Right lobe of liver (tissue), 6 donors: ENCODE measurements at regions not wholly inside any gene's neighbourhood (a gene's known extent, or its start where the extent isn't known, plus 50 kb on each side); places are given as distances from the start of the nearest gene placed in this dataset.

Source experiments
- ATAC-seq, 4 donors: fragments of 200-7000 bp; cut with Tn5 transposase; one replicate each; pipeline ENCODE4 v1.9.1; 2020; ENCODE audit warnings: mild to moderate bottlenecking in 4 of 4, moderate library complexity in 4 of 4
- DNase-seq, 3 donors: peaks; one replicate each; pipeline ENCODE4 v3.0.0-alpha.2; 2020
- H3K27ac ChIP-seq, 3 donors: fragments of 200-600 bp; one replicate each; pipeline ENCODE4 v1.8.0; 2022
- H3K27me3 ChIP-seq, 2 donors: fragments of 200-600 bp; one replicate each; pipeline ENCODE4 v1.8.0; 2022
- H3K36me3 ChIP-seq, 4 donors: fragments of 200-600 bp; sonication (generic) in 1 of 4; one replicate each; pipeline versions ENCODE4 v1.5.1 to v1.8.0; 2017 to 2022; ENCODE audit warnings: control low read depth in 1 of 4
- H3K4me1 ChIP-seq, 4 donors: fragments of 200-600 bp; sonication (generic) in 1 of 4; one replicate each; pipeline versions ENCODE4 v1.5.1 to v1.8.0; 2017 to 2022; ENCODE audit warnings: control low read depth in 1 of 4
- H3K4me3 ChIP-seq, 3 donors: fragments of 200-600 bp; one replicate each; pipeline ENCODE4 v1.8.0; 2022
- H3K9me3 ChIP-seq, 4 donors: fragments of 200-600 bp; sonication (generic) in 1 of 4; one replicate each; pipeline versions ENCODE4 v1.5.1 to v1.8.0; 2017 to 2022; ENCODE audit warnings: control low read depth in 1 of 4
- CTCF ChIP-seq, 4 donors: fragments of 200-600 bp in 3 of 4; fragments of 450-650 bp in 1 of 4; IDR thresholded peaks; one replicate each; pipeline versions ENCODE4 v1.5.1 to v1.8.0; 2016 to 2022; ENCODE audit warnings: antibody characterized with exemption in 4 of 4, mild to moderate bottlenecking in 2 of 4
- POLR2A ChIP-seq: fragments of 450-650 bp; IDR thresholded peaks from one replicate; pipeline ENCODE4 v1.6.1; 2017; ENCODE audit warnings: antibody characterized with exemption, mild to moderate bottlenecking
- WGBS: methylation state at CpG from one replicate; pipeline ENCODE4 v1.1.6; 2018; ENCODE audit warnings: low coverage, low lambda C conversion rate; ENCODE audit not compliant: insufficient coverage; ENCODE audit errors: missing lambda C conversion rate; 5-methylcytosine and 5-hydroxymethylcytosine counted together
- intact Hi-C, 2 donors: fragments of 100-400 bp; cut with DNase I; formaldehyde crosslinking; loops; one replicate each; pipeline versions ENCODE4 v1.11.2 to v1.14.1; 2022
- donor health status: DM: no; HTN: yes; CAD: no.
- donor health status: DM: no; HTN: no; CAD: no.
- donor health status: DM: no; HTN: no; CAD: no.
- donor health status: DM: no; HTN: yes; CAD: no.
- donor health status: DM: no; HTN: yes; CAD: no.

DNA sequence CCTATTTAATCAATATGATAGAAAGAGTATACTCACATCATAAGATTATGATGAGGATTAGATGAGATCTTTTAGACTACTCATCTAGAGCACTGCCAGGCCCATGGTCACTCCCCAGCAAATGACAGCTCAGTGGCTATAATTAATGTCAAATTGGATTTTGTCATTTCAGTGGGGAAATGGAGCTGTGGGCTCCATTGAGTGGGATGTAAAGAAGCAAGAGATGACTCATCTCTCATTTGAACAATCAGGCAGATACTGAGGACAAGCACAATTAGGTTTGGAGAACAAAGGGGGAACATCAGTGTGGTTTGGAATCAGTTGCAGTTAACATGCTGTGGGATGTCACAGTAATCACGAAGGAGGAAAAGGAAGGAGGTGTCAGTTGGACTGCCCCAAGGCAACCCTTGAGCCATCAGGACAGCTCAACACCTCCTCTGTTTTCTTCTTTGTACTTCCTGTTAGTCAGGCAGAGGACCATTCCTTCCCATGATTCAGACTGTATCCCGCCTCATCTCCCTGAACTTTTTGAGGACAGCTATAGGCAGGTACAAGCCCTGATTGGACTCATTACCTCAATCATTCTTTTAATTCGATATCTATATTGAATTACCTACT is 473.7 kb upstream of the ISX start:
- no peak for TF ChIP-seq POLR2A
- TF ChIP-seq CTCF (IDR thresholded peaks at IDR 0.05): no peak
- H3K9me3 ChIP-seq: no peaks in the 10 kb centered on the region
- peaks cover 0 to 13% (median 2%) of the 10 kb centered on the region in 4 donors for H3K4me1 ChIP-seq
- H3K27me3 ChIP-seq: no peaks in the 10 kb centered on the region
- no peak for ATAC-seq
- intact Hi-C loops: no loop called here
- no peak overlapping the region for H3K27ac ChIP-seq
- WGBS: 56% methylated on average over 3 of the region's 3 CpGs
- no peaks in the 10 kb centered on the region for H3K36me3 ChIP-seq
- DNase-seq: no peak
- H3K4me3 ChIP-seq: no peak overlapping the region

GRCh38 chr22:34599567-34599966 is 466.4 kb upstream of the ISX start:
- intact Hi-C loops: no loop called here
- no peaks in the 10 kb centered on the region for H3K27me3 ChIP-seq
- 57% methylated on average over 1 of the region's 1 CpG for WGBS
- no peak for ATAC-seq
- H3K36me3 ChIP-seq: no peaks in the 10 kb centered on the region
- TF ChIP-seq POLR2A (no peak), CTCF (IDR thresholded peaks at IDR 0.05) (no peak)
- no peak for DNase-seq
- no peak overlapping the region for H3K27ac ChIP-seq
- no peaks in the 10 kb centered on the region for H3K4me1 ChIP-seq
- no peak overlapping the region for H3K4me3 ChIP-seq
- H3K9me3 ChIP-seq: no peaks in the 10 kb centered on the region

GRCh38 chr22:34604312-34604711 is 461.6 kb upstream of the ISX start:
- H3K27ac ChIP-seq: no peak overlapping the region
- H3K9me3 ChIP-seq: no peaks in the 10 kb centered on the region
- intact Hi-C loops: no loop called here
- no peaks in the 10 kb centered on the region for H3K4me1 ChIP-seq
- no peak for TF ChIP-seq POLR2A
- TF ChIP-seq CTCF (IDR thresholded peaks at IDR 0.05): no peak
- ATAC-seq (no peak), DNase-seq (no peak)
- no peak overlapping the region for H3K4me3 ChIP-seq
- WGBS: 31% methylated on average over 3 of the region's 3 CpGs
- H3K27me3 ChIP-seq: no peaks in the 10 kb centered on the region
- no peaks in the 10 kb centered on the region for H3K36me3 ChIP-seq

DNA sequence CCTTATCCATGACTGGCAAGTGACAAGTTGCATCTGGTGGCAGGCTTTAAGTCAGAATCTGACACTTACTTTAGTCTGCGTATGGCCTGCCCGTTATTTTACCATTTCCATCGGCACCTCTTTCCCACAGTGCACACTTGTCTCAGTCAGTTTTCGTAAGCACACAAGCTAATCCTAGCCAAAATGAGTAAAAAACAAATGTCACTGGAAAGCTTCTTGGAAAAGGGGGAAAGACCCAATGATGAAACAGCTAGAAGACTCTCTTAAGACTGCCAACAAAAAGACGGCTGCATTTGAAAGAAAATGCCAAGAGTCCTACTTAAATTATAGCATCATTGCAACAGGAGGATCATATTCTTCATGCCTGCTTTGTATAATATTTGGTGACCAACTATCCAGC is 457.9 kb upstream of the ISX start:
- ATAC-seq (no peak), DNase-seq (no peak)
- no peak overlapping the region for H3K4me3 ChIP-seq
- H3K27me3 ChIP-seq: no peaks in the 10 kb centered on the region
- intact Hi-C loops: no loop called here
- H3K36me3 ChIP-seq: no peaks in the 10 kb centered on the region
- no peak overlapping the region for H3K27ac ChIP-seq
- no peaks in the 10 kb centered on the region for H3K4me1 ChIP-seq
- WGBS: 72% methylated on average over 5 of the region's 5 CpGs
- no peaks in the 10 kb centered on the region for H3K9me3 ChIP-seq
- TF ChIP-seq POLR2A: no peak
- TF ChIP-seq CTCF (IDR thresholded peaks at IDR 0.05): no peak
